ENCODE measurements at regions not wholly inside any gene's neighbourhood (a gene's known extent, or its start where the extent isn't known, plus 50 kb on each side); places are given as distances from the start of the nearest gene placed in this dataset.
"Not testable (repeated sequence)": the region's sequence is repeated elsewhere in the genome, so short reads cannot be mapped to it uniquely, and the experiment has no call there.

GRCh38 chr2:111291566-111291965 is 170.9 kb downstream of the BCL2L11 start:
- H2AFZ ChIP-seq (replicated peaks; ENCODE audit: low read length, poor library complexity); H2BK5ac ChIP-seq (ENCODE audit: low read depth, low read length, poor library complexity, severe bottlenecking); H4K8ac ChIP-seq (ENCODE audit: low read depth in 2 of 2, low read length in 2 of 2); H4K20me1 ChIP-seq (ENCODE audit: insufficient read depth, low read length); H3K23ac ChIP-seq (ENCODE audit: low read depth, low read length); H2BK20ac ChIP-seq (ENCODE audit: low read depth, low read length); DNase-seq; intact Hi-C loops (cut with micrococcal nuclease); H3K9me3 ChIP-seq (ENCODE audit: control insufficient read depth, insufficient read depth, low read length); H3K4me1 ChIP-seq (ENCODE audit: control insufficient read depth, insufficient read depth, low read length); dilution Hi-C loops (cut with HindIII; ENCODE audit: low sequenced_read_pairs, unreplicated experiment); H3K18ac ChIP-seq (ENCODE audit: low read depth, low read length); H2BK120ac ChIP-seq (ENCODE audit: low read depth, low read length); in situ Hi-C loops (cut with MboI; ENCODE audit: low sequenced_read_pairs); H2BK15ac ChIP-seq (ENCODE audit: low read depth, low read length); H3K27ac ChIP-seq (ENCODE audit: insufficient read depth, low read length); ATAC-seq (ENCODE audit: low read depth); H3K27me3 ChIP-seq (ENCODE audit: control insufficient read depth, insufficient read depth, low read length); BruUV-seq (replicated peaks); CTCF ChIA-PET; H3K56ac ChIP-seq (ENCODE audit: extremely low read depth, insufficient read depth, low read length); H3K14ac ChIP-seq (replicated peaks; ENCODE audit: low read depth, low read length); H3K4me2 ChIP-seq (ENCODE audit: low read depth, low read length); H3K9ac ChIP-seq (ENCODE audit: low read depth, low read length); H3K36me3 ChIP-seq (ENCODE audit: control insufficient read depth, insufficient read depth, low read length); H2AK5ac ChIP-seq (ENCODE audit: low read depth, low read length); H3K9me1 ChIP-seq (ENCODE audit: insufficient read depth, low read length); H3K4ac ChIP-seq (ENCODE audit: low read depth, low read length); H2AK9ac ChIP-seq (replicated peaks; ENCODE audit: low read depth, low read length, poor library complexity); H4K5ac ChIP-seq (ENCODE audit: low read depth, low read length); POLR2A ChIA-PET (ENCODE audit: unreplicated experiment); H3K79me1 ChIP-seq (ENCODE audit: low read depth in 1 of 2, low read length in 2 of 2); H4K91ac ChIP-seq (ENCODE audit: insufficient read depth, low read depth, low read length); H3K4me3 ChIP-seq (ENCODE audit: insufficient read depth, low read depth, low read length): not testable (repeated sequence)
- WGBS, 2 experiments (ENCODE audit: extremely low coverage in 2 of 2, insufficient read length in 1 of 2) = no CpG with 5 or more reads among the region's 6 CpGs

GRCh38 chr2:111292232-111292968 is 171.7 kb downstream of the BCL2L11 start:
- H2AK5ac ChIP-seq (ENCODE audit: low read depth, low read length); H3K9me3 ChIP-seq (ENCODE audit: control insufficient read depth, insufficient read depth, low read length); H3K27ac ChIP-seq (ENCODE audit: insufficient read depth, low read length); H4K5ac ChIP-seq (ENCODE audit: low read depth, low read length); POLR2A ChIA-PET (ENCODE audit: unreplicated experiment); H3K4me3 ChIP-seq (ENCODE audit: insufficient read depth, low read depth, low read length); H3K56ac ChIP-seq (ENCODE audit: extremely low read depth, insufficient read depth, low read length); H3K14ac ChIP-seq (replicated peaks; ENCODE audit: low read depth, low read length); H2BK5ac ChIP-seq (ENCODE audit: low read depth, low read length, poor library complexity, severe bottlenecking); DNase-seq; H4K20me1 ChIP-seq (ENCODE audit: insufficient read depth, low read length); H2BK15ac ChIP-seq (ENCODE audit: low read depth, low read length); CTCF ChIA-PET; BruUV-seq (replicated peaks); H3K4me1 ChIP-seq (ENCODE audit: control insufficient read depth, insufficient read depth, low read length); H3K79me1 ChIP-seq (ENCODE audit: low read depth in 1 of 2, low read length in 2 of 2); H3K18ac ChIP-seq (ENCODE audit: low read depth, low read length); ATAC-seq (ENCODE audit: low read depth); in situ Hi-C loops (cut with MboI; ENCODE audit: low sequenced_read_pairs); H2BK120ac ChIP-seq (ENCODE audit: low read depth, low read length); H2BK20ac ChIP-seq (ENCODE audit: low read depth, low read length); H3K9me1 ChIP-seq (ENCODE audit: insufficient read depth, low read length); H3K23ac ChIP-seq (ENCODE audit: low read depth, low read length); H2AK9ac ChIP-seq (replicated peaks; ENCODE audit: low read depth, low read length, poor library complexity); H2AFZ ChIP-seq (replicated peaks; ENCODE audit: low read length, poor library complexity); H3K4ac ChIP-seq (ENCODE audit: low read depth, low read length); intact Hi-C loops (cut with micrococcal nuclease); H3K4me2 ChIP-seq (ENCODE audit: low read depth, low read length); H3K9ac ChIP-seq (ENCODE audit: low read depth, low read length); dilution Hi-C loops (cut with HindIII; ENCODE audit: low sequenced_read_pairs, unreplicated experiment); H3K36me3 ChIP-seq (ENCODE audit: control insufficient read depth, insufficient read depth, low read length); H4K91ac ChIP-seq (ENCODE audit: insufficient read depth, low read depth, low read length); H4K8ac ChIP-seq (ENCODE audit: low read depth in 2 of 2, low read length in 2 of 2); H3K27me3 ChIP-seq (ENCODE audit: control insufficient read depth, insufficient read depth, low read length): not testable (repeated sequence)
- WGBS, 2 experiments (ENCODE audit: extremely low coverage in 2 of 2, insufficient read length in 1 of 2) = no CpG with 5 or more reads among the region's 10 CpGs
